Astrocyte of the spinal cord (primary cell): ENCODE measurements at regions not wholly inside any gene's neighbourhood (a gene's known extent, or its start where the extent isn't known, plus 50 kb on each side); places are given as distances from the start of the nearest gene placed in this dataset.

Source experiments
- DNase-seq: peaks from one replicate; pipeline ENCODE4 v3.0.0; 2011; ENCODE audit warnings: low read depth, low spot score
- H3K4me3 ChIP-seq: 2 replicates; pipeline ENCODE4 v1.5.1; 2011; ENCODE audit warnings: low read depth, mild to moderate bottlenecking, low read length, moderate library complexity
- in situ Hi-C: cut with HindIII; loops from 2 replicates; pipeline ENCODE4 v1.10.0; 2017; ENCODE audit warnings: low sequenced_read_pairs
- TF ChIP-seq, protein P1 (sequence below): IDR thresholded peaks from 2 replicates; pipeline ENCODE4 v1.5.1; 2012; ENCODE audit warnings: low read depth, mild to moderate bottlenecking, low read length, inconsistent platforms

DNA sequence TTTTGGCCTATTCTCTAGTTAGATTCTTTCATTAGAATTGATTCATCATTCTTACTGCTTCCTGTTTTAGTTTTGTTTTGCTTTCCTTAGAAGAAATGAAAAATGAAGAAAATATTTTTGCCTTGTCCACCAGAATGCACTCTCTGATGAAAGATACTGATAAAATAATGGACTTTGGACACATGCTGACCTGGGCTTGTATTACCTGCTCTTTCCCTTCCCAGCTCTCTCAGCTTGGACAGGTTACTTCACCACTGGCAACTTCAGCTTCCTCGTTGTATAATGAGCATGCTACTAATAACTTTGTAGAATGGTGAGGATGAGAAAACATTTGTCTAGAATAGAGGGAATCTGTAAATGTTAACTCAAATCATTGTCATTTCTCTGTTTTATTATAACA lies 1468.1 kb upstream of the WWC1 start:
- no peak overlapping the region for H3K4me3 ChIP-seq
- TF ChIP-seq, protein P1, sequence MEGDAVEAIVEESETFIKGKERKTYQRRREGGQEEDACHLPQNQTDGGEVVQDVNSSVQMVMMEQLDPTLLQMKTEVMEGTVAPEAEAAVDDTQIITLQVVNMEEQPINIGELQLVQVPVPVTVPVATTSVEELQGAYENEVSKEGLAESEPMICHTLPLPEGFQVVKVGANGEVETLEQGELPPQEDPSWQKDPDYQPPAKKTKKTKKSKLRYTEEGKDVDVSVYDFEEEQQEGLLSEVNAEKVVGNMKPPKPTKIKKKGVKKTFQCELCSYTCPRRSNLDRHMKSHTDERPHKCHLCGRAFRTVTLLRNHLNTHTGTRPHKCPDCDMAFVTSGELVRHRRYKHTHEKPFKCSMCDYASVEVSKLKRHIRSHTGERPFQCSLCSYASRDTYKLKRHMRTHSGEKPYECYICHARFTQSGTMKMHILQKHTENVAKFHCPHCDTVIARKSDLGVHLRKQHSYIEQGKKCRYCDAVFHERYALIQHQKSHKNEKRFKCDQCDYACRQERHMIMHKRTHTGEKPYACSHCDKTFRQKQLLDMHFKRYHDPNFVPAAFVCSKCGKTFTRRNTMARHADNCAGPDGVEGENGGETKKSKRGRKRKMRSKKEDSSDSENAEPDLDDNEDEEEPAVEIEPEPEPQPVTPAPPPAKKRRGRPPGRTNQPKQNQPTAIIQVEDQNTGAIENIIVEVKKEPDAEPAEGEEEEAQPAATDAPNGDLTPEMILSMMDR = no peak
- in situ Hi-C loops = no loop called here
- no peak for DNase-seq

DNA sequence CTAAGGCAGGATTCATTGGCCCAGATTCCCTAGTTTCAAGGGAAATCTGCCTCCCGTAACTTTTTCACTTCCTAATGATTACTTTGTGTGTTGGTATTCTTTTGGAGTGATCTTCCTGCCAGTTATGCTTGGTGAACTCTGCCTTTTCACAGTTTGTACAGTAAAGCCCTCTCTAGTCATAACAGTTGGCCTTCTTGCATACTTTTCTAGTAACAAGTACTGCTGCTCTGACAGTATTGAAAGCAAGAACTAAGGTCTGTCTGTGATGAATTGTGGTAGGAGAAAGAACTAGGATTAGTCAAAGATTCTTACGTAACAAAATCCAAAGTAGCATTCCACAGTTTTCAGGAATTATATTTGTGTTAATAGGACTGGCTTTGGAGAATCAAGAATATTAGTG lies 1457.2 kb upstream of the WWC1 start:
- TF ChIP-seq, protein P1 = no peak
- H3K4me3 ChIP-seq = no peak overlapping the region
- in situ Hi-C loops = no loop called here
- no peak for DNase-seq

DNA sequence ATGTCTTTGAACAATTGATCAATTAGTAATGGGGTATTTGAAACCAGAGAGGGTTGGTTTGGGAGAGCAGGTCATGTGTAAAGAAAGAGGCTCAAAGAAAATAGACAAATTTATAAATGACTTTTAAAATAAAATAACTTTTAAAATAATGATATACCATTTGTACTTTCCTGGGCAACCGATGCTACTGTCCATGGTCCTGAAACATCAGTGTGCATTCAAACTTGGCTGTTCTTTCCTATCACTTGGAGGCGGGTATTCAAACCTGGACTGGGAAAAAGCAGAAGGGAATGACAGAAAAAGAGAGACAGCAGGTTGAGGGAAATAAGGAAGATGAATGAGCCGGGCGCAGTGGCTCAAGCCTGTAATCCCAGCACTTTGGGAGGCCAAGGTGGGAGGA lies 1446.4 kb upstream of the WWC1 start:
- in situ Hi-C loops = no loop called here
- TF ChIP-seq, protein P1 = no peak
- no peak for DNase-seq
- no peak overlapping the region for H3K4me3 ChIP-seq

DNA sequence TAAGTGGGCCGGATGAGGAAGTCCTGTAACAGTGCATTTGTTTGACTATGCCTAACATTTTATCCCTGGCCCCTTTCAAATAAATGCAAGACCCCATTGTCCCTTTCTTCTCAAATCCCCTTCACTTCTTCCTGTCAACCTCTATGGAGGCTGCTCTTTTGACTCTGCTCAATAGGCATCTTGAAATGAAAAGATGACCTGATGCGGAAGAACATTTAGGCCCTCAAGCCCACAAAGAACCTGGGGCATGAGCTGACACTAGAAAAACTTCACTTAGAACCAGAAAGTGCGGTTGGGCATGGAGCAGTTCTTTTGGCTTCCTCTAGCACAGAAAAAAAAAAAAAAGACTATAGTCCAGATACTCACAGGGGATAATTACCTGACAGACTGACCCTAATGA lies 1434.7 kb upstream of the WWC1 start:
- in situ Hi-C loops = no loop called here
- H3K4me3 ChIP-seq = no peak overlapping the region
- TF ChIP-seq, protein P1 = no peak
- DNase-seq = no peak

DNA sequence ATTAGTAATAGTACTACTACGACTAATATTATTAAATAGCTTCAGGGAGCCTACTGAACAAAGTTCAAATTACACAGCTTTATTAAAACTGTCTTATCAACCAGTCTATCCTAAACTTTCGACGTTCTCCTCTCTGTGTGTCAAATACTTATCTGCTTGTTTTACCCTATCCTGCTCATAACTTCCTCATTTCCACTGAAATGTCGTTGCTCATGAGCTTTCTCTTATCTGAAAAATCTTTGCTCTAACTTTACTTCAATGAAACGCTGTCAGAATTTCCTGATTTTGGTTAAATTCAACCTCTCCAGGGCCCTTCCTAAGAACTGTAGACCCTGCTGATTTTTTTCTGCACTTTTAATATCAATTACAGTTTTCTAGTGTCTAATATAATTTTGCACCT lies 1431.0 kb upstream of the WWC1 start:
- DNase-seq = no peak
- in situ Hi-C loops = no loop called here
- TF ChIP-seq, protein P1 = no peak
- H3K4me3 ChIP-seq = no peak overlapping the region

DNA sequence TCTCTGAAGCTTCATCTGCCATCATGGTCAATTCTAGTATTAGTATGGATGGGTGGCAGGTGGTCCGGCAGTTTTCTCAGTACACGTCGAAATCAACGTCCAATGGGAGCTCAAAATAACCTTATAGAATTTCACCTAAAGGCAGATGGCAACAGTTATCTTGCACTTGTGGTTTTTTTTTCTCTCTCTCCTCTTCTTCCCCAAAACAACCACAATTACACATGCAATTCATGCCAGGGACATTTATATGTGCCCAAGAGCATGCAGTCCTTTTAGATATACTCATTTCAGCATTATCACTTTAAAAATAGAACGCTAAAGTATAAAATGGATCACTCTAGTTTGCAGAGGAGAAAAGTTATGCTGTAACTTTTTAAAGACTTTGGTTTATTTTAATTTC lies 1428.9 kb upstream of the WWC1 start:
- H3K4me3 ChIP-seq = no peak overlapping the region
- in situ Hi-C loops = no loop called here
- TF ChIP-seq, protein P1 = no peak
- DNase-seq = no peak

DNA sequence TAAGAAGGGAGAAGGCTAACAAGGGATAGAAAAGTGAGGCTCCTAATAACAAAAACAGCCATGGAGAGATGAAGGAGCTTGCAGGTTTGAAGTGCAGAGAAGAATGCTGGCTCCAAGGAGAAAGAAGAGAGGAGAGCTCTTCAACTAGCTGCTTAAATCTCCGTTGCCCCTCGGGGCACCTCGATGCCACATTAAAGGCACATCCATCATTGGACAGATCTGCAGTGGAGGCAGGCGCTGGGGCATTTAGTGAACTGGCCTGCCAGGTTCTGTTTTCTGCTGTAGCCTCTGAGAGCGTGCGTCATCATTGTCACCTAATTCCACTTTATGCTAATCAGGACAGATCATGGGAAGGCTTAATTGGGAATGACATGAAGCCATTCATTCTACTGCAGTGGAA lies 1426.2 kb upstream of the WWC1 start:
- in situ Hi-C loops = no loop called here
- H3K4me3 ChIP-seq = no peak overlapping the region
- no peak for DNase-seq
- TF ChIP-seq, protein P1 = no peak
